ENCODE measurements at regions not wholly inside any gene's neighbourhood (a gene's known extent, or its start where the extent isn't known, plus 50 kb on each side); places are given as distances from the start of the nearest gene placed in this dataset.
"Not testable (repeated sequence)": the region's sequence is repeated elsewhere in the genome, so short reads cannot be mapped to it uniquely, and the experiment has no call there.

DNA sequence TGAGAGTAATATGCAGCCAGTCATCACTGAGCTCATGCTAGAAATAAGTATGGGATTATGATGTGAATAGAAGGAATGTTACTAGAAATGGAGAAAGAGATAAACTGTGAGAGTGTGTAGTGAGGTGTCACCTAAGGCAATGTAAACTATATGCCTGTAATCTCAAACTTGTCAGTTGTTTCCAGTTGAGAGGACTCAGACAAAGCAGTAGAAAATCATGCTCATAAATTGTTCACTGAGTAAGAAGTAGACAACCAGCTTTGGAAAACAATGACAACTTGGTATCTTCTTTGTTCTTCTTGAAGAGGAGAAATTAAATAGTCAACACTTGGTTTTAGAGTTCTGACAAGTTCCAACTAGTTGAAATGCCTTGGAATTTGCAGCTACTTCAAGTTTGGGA lies 148.5 kb upstream of the OR4E1 start:
- DNase-seq (ENCODE audit: low read depth), result no peak

DNA sequence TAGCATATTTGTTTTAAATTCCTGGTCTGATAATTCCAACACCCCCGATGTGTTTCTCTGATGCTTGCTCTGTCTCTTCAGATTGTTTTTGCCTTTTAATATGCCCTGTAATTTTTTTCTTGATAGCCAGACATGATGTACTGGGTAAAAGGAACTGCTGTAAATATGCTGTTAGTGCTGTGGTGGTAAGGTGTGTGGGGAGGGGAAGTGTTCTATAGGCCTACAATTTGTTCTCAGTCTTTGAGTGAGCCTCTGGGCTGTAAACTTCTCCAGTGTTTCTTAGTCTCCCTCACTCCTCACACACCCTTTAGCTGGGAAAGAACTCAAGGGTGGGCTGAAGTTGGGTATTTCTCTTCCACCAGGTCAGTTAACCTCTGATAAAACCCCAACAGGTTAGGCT lies 147.0 kb upstream of the OR4E1 start:
- DNase-seq (ENCODE audit: low read depth), result no peak

DNA sequence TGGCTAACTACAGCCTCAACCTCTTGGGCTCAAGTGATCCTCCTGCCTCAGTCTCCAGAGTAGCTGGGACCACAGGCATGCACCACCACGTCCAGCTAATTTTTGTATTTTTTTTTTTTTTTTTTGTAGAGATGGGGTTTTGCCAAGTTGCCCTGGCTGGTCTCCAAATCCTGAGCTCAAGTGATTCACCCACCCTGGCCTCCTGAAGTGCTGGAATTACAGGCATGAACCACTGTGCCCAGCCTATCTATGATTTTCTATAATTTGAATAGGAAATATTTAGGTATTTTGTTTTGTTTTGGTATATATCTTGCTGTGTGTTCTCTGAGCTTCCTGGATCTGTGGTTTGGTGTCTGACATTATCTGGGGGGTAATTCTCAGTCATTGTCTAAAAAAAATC lies 146.3 kb upstream of the OR4E1 start:
- not testable (repeated sequence) for DNase-seq (ENCODE audit: low read depth)

DNA sequence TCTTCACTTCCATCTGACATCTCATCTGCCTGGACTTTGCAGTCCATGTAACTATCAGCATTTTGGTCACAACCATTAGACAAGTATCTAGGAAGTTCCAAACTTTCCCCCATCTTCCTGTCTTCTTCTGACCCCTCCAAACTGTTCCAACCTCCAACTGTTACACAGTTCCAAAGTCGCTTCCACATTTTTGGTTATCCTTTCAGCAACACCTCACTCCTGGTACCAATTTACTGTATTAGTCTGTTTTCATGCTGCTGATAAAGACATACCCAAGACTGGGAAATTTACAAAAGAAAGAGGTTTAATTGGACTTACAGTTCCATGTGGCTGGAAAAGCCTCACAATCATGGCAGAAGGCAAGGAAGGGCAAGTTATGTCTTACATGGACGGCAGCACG lies 143.4 kb upstream of the OR4E1 start:
- not testable (repeated sequence) for DNase-seq (ENCODE audit: low read depth)

DNA sequence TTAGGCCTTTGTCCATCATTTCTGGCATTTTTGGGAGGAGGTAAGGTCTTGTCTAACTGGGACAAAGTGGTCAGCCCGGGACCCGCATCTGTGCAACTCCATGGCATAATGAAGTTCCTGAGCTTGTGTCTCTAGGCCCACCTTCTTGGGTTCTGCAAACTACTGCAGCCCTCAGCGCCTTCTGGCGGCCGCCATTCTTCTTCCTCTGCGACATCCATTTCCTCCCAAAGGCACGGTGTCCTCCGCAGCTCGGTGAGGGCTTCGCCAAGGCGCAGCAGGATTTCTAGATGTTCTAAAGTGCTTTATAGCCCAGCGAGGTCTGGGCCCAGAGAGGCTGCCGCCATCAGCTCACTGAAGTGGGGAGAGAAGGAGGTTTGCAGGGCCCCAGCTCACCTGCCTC lies 134.4 kb upstream of the OR4E1 start:
- DNase-seq (ENCODE audit: low read depth), result no peak

DNA sequence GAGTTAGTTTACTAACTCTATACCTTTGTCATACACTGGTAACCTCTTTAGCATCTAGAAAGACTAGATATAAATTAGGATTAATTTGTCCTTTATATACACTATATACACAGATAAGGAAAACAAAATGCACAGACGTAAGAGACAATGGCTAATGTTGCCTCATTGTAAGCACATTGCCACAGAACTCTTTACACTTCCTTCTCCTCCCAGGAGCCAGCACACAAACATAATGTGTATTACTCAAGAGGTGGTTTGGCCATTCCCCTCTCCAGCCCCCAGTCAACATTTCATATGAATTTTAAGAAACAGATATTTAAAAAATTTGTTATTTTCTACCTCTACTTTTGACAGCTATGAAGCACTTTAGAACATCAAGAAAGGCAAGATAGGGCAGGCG lies 131.4 kb upstream of the OR4E1 start:
- no peak for DNase-seq (ENCODE audit: low read depth)

DNA sequence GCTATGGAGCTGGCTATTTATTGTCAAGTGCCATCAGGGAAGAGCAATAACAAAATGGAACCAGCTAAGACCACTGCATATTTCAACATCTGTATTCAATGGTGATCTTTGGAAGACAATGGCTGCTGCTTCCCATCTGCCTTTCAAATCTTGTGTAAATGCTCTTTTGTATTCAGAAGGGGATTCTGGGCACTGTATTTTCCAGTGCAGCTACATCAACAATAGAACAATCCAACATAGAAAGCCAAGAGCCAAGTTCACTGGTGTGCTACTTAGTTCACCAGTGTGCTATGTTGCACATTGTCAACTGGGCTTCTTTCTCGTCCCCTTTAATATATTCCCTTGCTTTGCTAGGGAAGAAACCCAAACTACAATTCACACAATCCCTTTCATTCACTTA lies 128.8 kb upstream of the OR4E1 start:
- DNase-seq (ENCODE audit: low read depth), result no peak

DNA sequence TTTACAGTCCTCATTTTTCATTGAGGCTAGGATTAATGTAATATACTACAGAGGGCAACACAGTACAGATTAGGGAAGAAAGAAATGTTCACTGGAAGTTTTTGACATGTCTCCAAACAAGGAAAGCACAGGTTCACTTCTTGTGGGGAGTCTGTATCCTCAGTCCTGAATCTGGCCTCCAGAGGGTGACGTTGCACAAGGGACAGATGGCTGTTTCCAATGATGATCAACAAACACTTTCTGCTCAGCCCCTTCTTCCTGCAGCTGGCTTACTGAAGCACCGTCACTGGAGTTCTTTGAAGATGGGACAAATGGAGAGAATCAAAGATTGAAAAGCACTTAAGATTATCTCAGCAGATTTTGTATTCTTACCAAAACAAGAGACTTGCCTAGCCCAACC lies 123.3 kb upstream of the OR4E1 start:
- no peak for DNase-seq (ENCODE audit: low read depth)

DNA sequence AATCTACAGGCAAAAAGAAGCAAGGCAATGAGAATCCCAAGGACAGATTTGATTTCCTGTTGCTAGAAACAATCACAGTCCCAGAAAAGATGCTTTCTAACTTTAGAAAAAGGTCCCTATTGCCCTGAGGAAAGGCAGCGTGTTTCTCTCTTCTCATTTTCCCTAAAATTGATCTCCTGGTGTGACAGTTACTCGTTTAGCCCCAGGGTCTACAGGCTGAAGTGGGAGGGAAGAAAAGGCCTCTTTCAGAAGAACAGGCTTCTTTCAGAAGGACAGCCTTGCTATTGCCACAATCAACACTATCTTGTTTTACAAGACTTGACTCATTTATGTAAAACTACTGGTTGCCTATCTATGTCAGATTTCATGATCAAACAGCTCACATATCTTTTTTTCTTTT lies 121.8 kb upstream of the OR4E1 start:
- DNase-seq (ENCODE audit: low read depth), result no peak

DNA sequence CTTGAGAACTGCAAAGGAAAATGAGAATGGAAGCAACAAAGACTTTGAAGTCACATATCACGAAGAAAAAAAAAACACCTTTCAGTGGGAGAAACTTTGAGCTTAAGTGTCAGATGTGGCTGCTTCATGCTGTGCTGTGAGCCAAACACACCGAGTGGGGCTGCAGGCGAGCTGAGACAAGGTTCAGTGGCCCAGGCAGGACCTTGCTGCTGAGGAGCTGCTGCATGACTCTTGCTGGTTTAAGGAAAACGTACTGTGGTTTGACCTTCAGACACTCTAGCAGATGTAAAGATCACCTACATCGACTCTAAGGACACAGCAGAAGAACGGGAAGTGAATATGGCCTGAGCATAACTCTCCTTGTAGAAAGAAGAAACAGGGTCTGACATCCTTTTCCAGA lies 118.1 kb upstream of the OR4E1 start:
- no peak for DNase-seq (ENCODE audit: low read depth)

DNA sequence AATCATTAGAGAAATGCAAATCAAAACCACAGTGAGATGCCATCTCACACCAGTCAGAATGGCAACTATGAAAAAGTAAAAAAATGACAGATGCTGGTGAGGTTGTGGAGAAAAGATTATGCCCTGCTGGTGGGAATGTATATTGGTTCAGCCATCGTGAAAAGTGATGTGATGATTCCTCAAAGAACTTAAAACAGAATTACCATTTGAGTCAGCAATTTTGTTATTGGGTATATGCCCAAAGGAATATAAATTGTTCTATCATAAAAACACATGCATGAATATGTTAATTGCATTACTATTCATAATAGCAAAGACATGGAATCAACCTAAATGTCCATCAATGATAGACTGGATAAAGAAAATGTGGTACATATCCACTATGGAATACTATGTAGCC lies 115.1 kb upstream of the OR4E1 start:
- not testable (repeated sequence) for DNase-seq (ENCODE audit: low read depth)

DNA sequence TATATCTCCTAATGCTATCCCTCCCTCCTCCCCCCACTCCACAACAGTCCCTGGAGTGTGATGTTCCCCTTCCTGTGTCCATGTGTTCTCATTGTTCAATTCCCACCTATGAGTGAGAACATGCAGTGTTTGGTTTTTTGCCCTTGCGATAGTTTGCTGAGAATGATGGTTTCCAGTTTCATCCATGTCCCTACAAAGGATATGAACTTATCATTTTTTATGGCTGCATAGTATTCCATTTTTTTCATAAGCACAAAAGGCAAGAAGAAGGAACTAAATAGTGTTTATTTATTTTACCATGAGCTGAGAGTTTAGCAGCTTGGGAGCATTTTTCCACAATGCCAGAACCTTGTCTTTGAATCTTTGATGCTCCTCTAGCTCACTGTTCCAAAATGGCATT lies 113.6 kb upstream of the OR4E1 start:
- DNase-seq (ENCODE audit: low read depth), result not testable (repeated sequence)

DNA sequence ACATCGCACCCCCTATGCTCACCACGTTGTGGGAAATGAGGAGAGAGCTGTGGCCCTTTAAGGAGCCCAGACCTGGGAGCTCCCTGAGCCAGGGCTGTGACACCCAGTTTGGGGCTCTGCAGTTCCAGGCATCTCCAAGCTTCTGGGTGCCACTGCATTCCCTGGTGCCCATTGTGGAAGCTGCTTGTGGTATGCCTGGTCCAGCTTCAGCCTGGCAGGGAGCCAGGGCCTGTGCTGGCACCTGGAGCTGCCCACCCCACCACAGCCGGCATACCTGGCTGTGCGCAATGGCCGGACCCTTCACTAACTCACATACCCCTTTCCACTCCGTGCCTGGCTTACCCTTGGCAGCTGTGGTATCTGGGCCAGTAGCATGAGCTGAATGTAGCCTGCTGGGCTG lies 107.9 kb upstream of the OR4E1 start:
- DNase-seq (ENCODE audit: low read depth), result no peak

DNA sequence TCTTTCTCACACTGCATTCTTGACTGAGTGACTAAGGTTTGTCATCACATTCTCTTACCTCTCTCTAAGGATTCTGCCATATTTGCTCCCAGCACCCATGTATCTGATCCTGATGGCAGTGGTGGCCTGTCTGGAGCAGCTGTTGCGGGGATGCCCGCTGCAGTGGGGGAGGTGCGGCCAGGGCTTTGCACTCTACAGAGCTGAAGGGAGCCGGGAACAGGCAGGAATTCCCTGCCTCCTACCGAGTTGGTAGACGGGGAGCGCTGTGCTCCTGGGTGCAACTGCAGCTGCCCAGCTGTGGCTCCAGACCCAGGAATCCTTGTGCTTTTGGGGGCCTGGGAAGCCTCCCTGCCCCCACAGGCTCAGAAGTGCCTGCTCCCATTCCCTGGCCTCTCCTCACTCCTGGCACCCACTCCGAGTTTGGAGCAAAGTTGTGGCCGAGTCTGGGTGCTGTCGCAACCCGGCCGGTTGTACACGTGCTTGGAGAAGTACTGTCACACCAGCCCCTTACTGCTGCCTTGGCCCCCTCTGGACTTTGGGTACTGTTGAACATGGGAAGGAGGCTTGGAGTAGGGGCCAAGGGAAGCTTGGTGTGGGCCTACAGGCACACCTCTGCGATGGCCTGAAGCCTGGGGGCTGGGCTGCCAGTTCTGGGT lies 106.9 kb upstream of the OR4E1 start:
- no peak for DNase-seq (ENCODE audit: low read depth)

DNA sequence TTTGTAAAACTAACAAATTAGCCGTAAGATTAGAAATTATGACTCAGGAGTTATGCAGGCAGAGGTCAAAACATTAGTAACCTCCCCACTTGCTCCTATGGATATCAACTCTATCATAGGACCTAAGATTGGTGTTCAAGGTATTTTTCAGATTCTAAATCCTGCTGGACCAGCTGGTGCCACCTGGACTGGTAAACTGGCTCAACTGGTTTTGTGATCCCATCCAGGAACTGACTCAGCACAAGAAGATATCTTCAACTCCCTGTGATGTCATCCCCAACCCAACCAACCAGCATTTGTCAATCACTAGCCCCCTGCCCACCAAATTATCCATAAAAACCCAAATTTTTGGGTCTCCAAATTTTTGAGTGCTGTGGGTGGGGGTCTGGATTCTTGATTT lies 98.1 kb upstream of the OR4E1 start:
- DNase-seq (ENCODE audit: low read depth), result no peak

DNA sequence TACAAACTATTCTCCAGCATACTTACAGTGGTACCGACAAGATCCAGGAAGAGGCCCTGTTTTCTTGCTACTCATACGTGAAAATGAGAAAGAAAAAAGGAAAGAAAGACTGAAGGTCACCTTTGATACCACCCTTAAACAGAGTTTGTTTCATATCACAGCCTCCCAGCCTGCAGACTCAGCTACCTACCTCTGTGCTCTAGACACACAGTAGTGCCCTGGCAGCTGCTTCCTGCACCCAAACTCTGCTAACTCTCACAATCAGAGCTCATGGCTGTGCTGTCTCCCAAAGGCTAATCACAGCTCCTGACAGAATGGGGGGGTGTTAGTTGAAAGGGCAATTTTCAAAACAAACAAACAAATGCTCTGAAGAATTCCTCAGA lies 95.2 kb upstream of the OR4E1 start:
- DNase-seq (ENCODE audit: low read depth), result no peak

DNA sequence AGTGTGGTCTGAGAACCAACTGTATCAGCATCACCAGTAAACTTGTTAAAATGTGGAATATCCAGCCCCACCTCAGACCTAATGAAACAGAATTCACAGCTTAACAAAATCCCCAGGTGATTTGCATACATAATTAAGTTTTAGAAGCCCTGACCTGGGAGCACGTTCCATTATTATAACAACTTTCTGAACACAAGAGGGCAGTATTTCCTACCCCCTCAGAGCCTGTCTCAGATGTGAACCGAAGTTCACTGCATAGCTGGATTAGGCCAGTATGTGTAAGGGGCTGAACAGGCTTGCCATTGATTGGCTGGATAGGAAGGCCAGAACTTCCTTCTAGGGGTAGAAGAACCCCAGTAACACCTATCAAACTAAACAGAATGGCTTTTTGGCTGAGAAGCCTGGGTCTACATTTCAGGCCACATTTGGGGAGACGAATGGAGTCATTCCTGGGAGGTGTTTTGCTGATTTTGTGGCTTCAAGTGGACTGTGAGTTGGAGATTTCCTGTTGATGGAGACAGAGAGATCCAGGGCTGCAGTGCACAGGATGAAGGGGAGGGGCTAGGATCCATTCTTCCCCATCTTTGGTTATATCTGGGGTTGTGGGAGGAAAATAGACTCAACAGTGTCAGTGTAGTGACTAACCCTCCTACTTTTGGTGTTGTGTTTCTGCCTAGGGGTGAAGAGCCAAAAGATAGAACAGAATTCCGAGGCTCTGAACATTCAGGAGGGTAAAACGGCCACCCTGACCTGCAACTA lies 94.7 kb upstream of the OR4E1 start:
- DNase-seq (ENCODE audit: low read depth), result no peak

DNA sequence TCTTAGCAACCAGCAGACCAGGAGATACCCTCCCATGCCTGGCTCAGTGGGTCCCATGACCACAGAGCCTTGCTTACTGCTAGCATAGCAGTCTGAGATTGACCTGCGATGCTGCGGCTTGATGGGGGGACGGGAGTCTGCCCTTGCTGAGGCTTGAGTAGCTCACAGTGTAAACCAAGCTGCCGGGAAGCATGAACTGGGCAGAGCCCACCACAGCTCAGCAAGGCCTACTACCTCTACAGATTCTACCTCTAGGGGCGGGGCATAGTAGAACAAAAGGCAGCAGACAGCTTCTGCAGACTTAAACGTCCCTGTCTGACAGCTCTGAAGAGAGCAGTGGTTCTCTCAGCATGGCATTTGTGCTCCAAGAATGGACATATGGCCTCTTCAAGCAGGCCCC lies 86.7 kb upstream of the OR4E1 start:
- not testable (repeated sequence) for DNase-seq (ENCODE audit: low read depth)

DNA sequence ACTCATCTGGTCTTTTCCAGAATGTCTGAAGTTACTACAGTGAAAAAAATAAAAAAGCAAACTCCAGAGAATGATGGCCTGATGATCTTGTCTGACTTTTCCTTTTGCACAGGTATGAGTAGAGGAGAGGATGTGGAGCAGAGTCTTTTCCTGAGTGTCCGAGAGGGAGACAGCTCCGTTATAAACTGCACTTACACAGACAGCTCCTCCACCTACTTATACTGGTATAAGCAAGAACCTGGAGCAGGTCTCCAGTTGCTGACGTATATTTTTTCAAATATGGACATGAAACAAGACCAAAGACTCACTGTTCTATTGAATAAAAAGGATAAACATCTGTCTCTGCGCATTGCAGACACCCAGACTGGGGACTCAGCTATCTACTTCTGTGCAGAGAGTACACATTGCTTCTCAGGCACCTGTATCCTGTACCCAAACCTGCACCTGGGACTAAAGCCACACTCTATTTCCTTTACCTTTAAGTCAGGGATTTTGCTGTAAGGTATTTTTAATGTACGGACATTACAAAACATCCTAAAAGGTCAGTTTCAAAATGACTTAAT lies 75.8 kb upstream of the OR4E1 start:
- no peak for DNase-seq (ENCODE audit: low read depth)

DNA sequence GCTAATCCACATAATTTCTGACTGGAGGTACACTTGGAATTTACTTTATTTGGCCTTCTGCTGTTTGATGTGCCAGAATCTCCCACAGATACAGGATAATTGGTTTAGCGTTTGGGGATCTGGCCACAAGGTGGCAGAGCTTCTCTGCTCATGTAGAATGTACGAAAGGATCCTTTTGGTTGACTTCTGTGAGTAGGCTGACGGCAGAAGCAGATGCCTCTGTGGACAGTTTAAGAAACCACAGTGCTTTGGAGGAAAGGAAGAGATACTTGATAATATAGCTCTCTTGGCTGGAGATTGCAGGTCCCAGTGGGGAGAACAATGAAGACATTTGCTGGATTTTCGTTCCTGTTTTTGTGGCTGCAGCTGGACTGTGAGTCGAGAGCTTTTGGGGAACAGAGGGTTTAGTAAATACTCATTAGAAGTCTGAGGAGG lies 75.3 kb upstream of the OR4E1 start:
- peak; percentile 22 for DNase-seq (ENCODE audit: low read depth)

DNA sequence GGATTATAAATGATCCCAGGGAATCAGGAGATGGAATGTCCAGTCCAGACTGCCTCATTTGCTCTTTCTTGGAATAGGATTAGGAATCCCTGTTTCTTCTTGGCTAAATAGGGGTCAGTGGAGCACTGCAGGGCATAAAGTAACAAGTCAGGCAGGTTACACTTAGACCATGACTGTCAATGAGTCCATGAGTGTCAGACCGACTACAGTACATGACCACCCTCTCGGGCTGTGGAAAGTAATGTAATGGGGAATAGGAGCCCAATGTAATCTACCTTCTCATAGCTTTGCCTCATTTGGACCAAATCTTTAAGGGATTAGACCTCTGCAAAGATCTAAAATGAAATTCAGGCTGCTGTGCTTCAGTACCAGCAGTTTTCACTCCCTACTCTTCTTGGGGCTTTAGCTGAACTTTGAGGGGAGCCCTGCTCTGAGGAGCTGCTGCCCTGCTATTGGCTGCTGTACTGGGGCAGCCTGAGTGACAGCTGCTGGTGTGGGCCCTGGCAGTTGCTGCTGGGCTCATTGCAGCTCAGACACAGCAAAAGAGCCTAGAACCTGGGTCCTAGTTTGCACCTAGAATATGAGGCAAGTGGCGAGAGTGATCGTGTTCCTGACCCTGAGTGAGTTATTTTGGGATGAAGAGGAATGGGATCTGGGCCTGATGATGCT lies 62.2 kb upstream of the OR4E1 start:
- no peak for DNase-seq (ENCODE audit: low read depth)

DNA sequence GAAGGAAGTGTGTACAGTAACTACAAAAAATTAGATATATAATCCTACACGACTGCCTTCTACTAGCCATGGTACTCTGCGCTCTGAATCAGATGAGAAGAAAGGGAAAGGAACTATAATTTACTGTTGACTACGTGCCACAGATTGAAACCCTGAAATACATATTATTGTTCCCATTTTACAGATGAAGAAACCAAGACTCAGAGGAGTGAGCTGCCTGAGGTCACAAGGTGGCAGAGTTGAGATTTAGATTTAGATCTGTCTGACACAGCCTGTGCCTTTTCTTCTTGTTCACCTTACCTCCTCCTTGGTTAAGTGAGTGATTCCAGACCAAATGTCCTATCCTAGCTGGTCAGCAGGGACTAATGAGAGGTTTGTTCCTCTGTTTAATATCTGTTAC lies 61.6 kb upstream of the OR4E1 start:
- DNase-seq (ENCODE audit: low read depth), result no peak

DNA sequence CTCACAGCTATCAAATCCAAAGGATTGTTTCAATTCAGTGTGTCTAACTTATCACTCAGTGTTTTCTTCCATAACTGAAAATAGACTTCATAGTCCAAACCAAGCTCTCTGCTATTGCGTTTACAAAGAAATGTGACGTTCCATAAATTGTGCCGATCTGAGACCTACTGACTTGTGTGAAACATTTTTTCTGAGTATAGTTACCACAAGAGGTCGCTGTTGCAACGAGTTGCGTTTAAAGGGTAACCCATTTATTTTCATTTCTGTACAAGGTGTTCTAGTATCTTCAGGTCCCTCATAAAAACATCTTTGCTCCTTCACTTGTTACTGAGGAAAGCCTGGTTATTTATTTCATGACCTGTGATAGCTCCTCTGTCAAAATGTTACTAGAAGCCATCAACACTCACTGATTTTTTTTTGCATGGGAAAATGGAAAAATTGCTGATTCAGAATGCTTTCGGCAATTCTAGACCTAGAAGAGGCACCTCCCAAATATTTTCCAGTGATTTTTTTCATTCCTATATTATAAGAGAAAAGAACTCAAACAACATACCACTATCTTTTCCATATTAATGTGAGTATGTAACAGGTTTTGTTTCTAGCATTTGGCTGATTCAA lies 60.9 kb upstream of the OR4E1 start:
- no peak for DNase-seq (ENCODE audit: low read depth)

Measured in stimulated activated CD8-positive, alpha-beta memory T cell treated with anti-CD3 and anti-CD28 coated beads, Interleukin-4, amount 100 ng/mL, for 24 hours (primary cell).